OCI-M1 (cell line): ENCODE measurements at regions not wholly inside any gene's neighbourhood (a gene's known extent, or its start where the extent isn't known, plus 50 kb on each side); places are given as distances from the start of the nearest gene placed in this dataset.
"Not testable (repeated sequence)": the region's sequence is repeated elsewhere in the genome, so short reads cannot be mapped to it uniquely, and the experiment has no call there.

Source experiments
- DNase-seq: peaks from one replicate; lab custom pipeline; 2025; lab: John Stamatoyannopoulos, UW

DNA sequence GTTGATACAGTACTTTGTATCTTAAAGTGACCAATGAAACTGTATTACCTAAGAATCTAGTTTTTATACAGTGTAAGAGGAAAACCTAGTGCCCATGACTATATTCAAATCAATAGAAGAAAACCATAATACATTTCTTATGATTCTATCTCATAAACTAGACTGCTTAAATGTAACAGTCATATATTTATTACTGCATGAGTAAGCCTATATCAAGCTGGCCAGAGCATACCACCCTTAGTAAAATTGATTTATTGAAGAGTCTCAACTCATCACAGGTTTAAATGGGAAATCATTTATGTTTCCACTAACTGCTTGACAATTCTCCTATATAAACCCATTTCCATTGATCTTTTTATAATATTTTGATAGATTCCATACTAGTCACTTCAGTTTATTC, 1059.2 kb upstream of the LRRTM1 start:
- DNase-seq = no peak

DNA sequence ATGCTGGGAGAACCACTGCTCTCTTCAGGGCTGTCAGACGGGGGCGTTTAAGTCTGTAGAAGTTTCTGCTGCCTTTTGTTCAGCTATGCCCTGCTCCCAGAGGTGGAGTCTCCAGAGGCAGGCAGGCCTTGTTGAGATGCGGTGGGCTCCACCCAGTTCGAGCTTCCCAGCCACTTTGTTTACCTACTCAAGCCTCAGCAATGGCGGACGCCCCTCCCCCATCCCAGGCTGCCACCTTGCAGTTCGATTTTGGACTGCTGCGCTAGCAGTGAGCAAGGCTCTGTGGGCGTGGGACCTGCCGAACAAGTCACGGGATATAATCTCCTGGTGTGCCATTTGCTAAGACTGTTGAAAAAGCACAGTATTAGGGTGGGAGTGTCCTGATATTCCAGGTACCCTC, 1057.9 kb upstream of the LRRTM1 start:
- DNase-seq = not testable (repeated sequence)

DNA sequence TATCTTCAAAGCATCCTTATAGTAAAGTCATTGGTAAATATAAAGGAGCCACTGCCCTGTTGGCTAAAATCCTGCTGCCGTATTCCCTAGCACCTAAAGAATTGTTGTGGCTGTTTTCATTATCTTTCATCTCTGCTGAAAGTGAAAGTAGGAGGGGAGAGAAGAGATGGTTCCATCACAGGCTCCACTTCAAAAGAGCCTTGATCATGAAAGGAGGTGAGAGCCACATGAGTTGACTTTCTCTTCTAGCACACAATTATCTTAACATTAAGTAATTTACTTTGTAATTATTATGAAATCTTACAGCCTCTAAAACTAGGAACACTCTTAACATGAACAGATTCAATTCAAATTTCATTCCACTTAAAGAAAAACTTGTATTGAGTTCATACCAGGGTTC, 1050.9 kb upstream of the LRRTM1 start:
- peak; percentile 20 for DNase-seq

DNA sequence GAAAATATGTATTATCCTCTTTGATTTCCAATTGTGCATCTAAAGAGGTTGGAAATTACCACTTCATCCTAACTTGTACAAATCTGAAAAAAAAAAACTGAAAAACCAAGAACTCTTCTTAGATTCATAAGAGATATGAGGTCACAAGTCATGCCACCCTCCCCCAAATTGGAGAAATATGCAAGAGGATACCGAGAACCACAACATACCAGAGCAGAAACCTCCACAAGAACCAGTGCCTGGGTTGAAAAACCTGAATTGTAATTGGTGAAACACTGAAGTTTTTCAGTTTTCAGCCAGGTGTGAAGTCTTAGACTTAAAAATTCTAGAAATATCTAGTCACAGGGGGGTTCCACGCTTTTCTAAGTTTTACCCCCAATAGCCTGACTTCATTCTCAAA, 1029.5 kb upstream of the LRRTM1 start:
- DNase-seq = no peak

DNA sequence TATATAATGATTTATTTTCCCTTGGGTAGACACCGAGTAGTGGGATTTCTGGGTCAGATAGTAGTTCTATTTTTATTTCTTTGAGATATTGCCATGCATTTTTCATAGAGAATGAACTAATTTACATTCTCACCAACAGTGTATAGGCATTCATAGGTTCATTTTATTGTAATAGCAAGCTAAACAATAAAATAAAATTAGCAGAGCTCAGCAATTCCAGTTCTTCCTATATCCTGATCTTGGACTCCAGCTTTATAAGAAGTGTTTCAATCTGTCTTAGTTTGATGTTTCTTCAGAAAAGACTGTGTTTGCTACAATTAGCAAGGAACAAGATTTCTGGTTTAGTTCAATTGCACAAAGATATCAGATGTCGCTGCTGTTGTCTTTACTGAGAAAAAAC, 1024.4 kb upstream of the LRRTM1 start:
- no peak for DNase-seq

DNA sequence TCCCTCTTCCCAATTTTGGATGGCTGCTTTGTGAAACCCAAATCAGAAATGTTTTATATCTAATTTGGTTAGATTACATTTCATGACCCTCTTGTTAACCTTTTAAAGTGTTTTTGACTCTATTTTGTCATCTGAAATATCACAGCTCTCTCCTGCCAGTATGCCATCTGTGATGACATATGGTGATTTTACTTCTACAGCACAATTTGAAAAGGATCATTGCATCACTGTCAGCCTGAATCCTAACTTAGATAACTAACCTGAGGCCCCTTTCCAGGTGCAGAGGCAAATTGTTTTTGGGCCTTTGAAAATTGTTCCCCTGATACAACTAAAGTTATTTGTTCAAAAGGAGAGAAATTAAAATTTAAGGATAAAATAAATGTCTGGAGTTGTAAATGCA, 1023.4 kb upstream of the LRRTM1 start:
- DNase-seq = no peak

DNA sequence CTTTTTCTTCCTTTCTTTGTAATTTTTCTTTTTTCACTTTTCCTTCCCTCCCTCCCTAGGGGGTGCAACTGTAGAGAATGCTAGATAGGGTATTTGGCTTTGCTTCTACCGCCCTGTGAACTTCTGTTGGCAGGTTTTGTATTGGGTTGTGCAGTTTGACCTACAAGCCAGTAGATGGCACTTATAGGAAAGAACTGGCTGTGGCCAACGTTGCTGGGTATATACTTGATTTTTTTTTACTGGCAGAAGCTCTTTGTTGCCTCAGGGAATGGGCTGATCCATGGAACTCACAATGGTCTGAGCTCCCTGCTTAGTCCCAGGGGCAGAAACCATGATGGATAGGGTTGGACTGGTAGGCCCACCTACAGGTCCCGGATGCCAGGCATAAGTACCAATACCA, 1019.5 kb upstream of the LRRTM1 start:
- peak; percentile 31 for DNase-seq

DNA sequence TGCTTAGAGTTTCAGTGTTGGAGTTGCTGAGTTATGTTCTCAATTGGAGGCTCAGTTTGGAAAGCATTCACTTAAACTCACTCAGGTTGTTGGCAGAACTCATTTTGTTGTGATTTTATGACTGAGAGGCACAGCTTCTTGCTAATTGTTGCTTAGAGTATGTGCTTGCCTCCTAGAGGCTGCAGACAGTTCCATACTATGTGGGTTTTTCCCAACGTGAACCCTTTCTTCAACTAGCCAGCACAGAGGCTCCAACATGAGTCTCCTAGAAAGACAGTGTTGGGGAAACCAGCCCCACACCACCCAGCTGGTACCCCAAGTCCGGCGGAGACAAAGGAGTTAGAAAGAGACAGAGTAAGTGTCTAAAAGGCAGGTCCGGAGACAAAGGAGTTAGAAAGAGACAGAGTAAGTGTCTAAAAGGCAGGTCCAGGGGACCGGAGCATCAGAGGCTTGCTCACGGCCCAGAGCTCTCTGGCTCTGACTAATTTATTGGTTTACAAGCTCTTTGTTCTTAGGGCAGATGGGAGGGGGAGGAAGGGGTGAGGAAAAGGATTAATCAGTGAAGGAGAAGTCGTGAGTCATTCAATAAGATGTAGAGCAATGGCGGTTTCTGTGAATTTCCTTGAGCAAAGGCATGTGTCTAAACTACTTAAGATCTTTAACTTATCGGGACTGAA, 999.7 kb upstream of the LRRTM1 start:
- DNase-seq = peak; percentile 6

DNA sequence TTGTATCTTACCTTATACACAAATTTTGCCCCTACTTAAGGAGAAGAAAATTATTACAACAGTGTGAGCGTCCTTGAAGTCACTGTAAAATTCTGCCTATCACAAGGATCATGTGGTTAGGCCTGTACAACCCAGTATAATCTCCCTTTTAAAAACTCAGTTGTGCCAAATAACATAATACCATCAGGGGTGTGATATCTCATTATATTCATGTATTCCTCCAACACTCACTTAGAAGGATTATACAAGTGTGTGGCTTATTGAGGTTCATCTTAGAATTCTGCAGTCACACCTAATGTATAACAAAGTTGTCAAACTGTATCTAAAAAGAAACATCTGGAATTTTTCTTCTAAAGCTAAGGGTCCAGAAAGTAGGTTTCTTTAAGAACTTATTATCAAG, 998.8 kb upstream of the LRRTM1 start:
- no peak for DNase-seq

DNA sequence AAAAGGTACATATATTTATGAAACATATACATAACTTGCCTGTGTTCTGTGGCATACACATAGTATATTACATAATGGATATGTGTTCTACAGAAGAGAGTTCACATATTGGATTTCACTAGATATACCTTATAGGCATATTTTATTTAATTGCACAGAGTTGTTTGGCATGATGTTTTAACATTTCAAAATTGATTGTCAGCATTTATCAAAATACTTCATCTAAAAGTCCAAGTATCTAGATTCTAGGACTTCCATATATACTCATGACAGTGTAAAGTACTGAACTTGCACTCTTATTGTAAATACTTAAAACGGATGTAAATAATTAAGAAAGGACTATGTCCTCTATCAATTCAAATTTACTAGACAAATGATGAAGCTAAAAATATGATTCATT, 995.3 kb upstream of the LRRTM1 start:
- no peak for DNase-seq

DNA sequence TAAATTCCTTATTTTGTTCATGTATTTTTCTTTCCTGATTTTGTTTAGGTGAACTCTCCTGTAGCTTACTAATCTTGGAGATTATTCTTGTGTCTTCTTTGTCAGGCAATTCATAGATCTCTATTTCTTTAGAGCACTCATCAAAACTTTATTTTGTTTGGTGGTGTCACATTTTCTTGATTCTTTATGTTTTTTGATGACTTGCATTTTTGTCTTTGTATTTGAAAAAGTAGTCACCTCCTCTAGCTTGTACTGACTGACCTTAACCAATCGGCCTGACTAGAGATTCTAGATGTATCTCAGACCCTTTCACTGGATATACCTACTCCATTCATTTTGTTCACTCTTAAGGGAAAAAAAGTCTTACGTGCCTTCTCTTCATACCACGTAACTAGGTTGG, 986.3 kb upstream of the LRRTM1 start:
- DNase-seq = no peak

DNA sequence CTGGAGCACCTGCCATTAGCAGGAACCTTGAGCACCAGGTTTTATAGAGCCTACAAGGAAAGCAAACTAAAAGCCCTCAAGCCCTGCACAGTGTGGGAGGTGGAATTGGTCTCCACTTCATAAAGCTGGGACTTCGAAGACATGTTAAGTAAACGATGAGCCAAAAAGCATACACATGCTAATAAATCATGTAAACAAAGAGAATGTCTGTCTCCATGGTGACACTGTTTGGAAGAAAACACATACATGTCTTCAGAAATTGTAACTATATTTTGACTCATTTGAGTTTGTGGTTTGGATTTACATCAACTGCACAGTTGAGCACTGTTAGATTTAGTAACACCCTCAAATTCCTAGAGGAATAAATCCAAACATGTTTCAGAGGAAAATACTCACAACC, 978.5 kb upstream of the LRRTM1 start:
- DNase-seq = no peak

DNA sequence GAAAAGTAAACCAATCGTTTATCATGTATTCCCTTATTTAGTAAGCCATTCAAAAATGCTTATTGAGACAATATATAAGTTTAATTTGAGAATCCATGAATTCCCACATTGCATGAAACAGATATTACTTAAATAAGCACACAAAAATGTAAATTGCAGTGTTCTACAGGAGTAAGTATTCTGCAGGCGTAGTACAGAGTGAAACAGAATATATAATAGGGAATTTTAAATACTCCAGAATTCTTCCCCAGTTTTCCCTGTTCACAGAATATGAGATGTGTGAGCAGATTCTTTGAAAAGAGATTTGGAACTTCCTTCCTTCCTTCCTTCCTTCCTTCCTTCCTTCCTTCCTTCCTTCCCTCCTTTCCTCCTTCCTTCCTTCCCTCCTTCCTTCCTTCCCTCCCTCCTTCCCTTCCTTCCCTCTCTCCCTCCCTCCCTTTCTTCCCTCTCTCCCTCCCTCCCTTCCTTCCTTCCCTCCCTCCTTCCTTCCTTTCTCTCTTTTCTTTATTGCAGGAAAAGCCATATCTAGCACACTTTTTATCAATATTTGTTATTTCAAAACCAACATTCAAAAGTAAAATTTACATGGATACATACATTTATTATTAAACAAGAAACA, 977.7 kb upstream of the LRRTM1 start:
- DNase-seq = no peak

DNA sequence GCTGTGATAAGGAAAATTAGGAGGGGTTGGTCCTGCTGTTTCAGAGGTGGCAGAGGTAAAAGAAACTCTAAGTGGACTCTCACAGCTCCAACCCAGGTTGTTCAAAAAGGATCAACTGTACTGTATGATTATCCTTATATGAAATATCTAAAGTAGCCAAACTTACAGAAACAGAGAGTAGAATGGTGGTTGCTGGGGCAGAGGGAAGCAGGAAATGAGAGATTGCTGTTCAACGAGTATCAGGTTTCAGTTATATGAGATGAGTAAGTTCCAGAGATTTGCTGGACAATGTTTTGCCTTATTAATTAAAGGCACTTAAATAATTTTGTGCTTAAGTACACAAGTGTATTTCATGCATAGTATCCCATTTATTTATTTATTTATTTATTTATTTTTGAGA, 972.0 kb upstream of the LRRTM1 start:
- DNase-seq = no peak

DNA sequence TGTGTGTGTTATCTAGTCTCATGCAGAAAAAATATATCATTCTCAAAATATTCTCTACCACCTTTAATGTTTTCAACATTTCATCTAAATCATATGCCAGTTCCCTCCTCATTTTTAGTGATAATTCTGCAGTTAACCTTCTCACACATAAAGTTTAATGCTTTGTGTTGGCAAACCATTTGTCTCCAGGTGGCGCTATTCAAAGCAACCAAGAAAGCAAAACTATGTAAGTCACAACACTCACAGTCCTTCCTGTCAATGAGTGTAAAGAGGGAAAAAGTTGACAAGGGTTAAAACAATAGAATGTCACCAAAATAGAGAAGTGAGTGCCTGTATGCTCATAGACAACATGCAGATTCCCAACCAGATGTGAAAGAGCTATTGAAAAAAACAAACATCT, 961.6 kb upstream of the LRRTM1 start:
- peak; percentile 35 for DNase-seq

DNA sequence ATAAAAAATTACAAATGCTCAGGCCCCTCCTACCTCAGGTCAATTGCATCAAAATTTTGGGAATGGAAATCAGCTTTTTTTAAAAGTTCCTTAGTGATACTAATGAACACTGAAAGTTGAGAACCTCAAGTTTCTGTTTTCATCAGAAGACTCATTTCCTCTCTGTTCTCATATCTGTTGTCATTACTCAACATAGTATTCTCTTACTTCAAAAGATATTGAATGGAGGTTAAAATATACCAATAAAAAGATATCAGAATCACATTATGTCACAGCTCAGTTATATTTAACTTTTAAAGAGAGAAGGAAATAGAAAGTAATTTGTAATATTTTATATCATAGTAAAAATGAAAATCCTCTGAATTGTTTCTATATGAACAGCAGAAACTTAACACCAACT, 959.4 kb upstream of the LRRTM1 start:
- DNase-seq = no peak

DNA sequence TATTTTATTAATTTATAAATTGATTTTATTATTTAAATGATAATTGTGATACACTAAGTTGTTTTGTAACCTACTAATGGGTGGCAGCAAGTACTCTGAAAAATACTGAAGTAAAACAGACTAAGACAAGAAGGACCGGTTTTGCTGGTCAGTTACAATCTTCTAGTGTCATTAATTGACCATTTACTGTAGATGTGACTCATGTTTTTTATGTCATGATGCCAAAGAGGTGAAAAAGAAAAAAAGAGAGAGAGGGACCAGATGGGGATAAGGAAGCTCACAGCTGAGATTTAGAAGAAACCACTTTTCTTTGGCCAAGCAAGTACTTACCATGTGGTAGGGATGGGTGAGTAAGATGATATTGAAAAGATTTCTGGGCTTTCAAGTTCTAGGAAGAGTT, 955.8 kb upstream of the LRRTM1 start:
- no peak for DNase-seq

DNA sequence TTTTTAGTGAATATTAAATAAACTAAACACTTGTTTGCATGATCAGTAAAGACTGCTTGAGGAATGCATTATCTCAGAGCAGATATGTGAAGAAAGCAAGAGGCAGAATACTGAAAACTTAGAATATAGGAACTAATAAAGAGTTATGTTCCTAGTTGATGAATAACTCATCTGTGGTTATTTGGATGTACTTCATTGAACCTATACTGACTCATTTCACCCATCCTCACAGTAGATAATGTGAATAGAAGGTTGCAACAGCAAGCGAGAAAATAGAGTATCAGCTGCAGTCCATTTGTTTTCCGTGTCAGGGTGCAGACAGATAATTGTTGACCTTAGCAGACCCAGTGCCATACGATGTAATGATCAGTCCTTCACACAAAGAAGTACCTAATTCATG, 945.7 kb upstream of the LRRTM1 start:
- DNase-seq = no peak

DNA sequence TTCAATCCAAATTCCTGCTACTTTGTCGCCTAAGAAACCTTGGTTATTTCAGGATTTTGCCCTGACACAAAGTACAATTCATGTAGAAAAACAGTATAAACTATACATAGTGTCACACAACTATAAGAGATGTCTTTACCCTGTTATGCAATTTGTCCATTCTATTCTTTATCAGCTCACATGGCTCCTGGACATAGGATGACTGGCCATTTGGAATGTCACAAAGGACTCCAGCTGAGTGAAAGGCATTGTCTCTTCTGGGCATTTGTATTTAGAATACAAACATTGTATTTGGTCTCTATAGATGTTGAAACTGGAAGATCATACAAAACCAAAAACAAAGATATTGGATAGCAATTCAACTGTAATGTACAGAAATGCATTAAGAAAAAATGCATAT, 944.6 kb upstream of the LRRTM1 start:
- no peak for DNase-seq

DNA sequence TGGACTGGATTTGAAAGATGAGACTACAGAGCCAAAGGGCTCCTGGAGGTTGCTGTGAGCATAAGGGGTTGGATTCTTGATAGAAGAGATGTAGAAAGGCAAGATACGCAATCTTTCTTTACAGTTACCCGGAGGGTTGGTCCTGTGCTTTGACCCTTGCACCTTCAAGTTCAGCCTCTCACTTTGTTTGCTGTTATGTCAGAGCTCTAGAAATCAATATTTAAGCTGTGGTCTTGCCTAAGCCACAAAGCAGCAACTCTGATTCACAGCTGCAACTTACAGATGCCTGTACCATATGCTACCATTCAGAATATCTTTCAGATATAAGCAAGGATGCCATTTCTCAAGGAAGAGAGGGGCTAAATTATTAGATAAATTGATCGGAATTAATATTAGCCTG, 943.1 kb upstream of the LRRTM1 start:
- DNase-seq = no peak

DNA sequence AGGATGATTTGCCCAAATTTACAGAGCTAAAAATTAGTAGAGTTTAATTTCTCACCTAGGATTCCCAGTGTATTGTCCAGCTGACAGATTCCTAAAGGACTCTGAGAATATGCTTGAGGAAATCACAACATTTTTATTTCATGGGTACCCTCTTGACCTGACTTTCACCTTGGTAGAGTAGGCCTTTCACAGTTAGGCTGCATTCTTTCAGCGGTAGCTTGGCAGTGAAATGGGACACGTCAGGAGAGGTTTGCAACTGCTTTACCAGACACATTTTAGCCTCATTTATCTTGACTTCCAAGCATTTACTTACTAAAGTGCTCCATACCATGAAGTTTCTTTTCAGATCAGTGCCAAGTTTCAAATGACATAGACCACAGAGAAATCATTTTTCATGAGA, 937.9 kb upstream of the LRRTM1 start:
- DNase-seq = no peak

DNA sequence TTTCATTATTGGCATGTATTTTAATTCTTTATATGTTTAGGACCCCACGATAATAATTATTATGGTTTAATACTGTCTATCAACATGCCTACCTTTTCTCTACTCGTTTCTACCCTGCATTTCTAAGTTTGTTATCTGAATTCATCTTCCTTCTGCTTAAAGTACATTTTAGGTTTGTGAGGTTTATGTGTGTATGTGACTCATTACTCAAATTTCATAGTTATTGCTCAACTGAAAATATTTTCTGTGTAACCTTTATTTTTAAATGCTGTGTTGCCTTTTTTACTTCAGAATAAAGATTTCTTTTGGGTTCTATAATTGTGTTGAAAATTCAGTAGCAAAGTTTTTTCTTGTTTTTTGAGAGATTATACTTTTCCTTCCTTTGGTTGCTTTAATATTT, 933.9 kb upstream of the LRRTM1 start:
- no peak for DNase-seq

DNA sequence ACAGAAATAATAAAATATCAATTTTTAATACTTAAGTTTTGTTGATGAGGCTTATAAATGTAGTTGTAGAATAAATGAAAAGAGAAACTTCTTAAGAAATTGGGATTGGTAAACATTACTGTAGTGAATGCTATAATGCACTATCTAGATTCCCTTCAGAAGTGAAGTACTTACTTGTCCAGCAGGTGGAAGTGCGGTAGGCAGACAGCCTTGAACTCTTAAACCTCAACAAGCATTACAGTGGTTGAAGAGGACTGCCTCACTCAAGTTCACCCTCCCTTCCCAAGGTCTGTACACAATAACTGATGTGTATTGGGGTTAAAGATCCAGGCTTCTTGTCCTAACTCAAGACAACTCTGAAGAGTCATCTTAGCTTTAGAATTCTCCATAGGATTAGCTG, 931.0 kb upstream of the LRRTM1 start:
- DNase-seq = no peak

DNA sequence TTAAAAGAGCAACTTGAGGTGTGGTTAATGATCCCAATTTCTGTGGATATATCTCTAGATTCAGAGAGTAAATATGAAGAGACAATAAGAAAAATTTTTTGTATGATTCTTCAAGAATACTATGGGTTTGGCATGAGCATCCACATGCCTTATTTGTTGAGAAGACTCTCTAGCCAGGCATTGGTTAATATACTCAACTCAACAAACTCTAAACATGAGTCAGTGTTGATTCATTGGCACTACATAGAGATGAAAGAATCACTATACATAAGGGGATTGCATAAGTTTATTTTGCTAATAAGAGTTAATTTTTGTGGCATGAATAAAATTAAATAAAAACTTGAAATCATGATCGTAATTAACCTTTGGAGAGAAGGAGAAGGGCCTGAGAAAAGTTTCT, 930.2 kb upstream of the LRRTM1 start:
- no peak for DNase-seq
